Activated naive CD4-positive, alpha-beta T cell treated with anti-CD3 and anti-CD28 coated beads, Interleukin-2, amount 10 ng/mL, durations not matched to agents 7 days and 5 days (primary cell): ENCODE measurements at regions not wholly inside any gene's neighbourhood (a gene's known extent, or its start where the extent isn't known, plus 50 kb on each side); places are given as distances from the start of the nearest gene placed in this dataset.

ENCODE experiments used
- CTCF ChIA-PET: fragments of 350-600 bp; sonication (Branson Sonifier 250); formaldehyde crosslinking; loops from one replicate; lab custom pipeline; 2021; ENCODE audit warnings: antibody characterized with exemption; lab: Charles Lee
- DNase-seq: peaks from one replicate; pipeline ENCODE4 v3.0.0-alpha.2; 2020
- H3K27ac Mint-ChIP-seq: one replicate; pipeline ENCODE4 v1.8.0; 2021; ENCODE audit warnings: mild to moderate bottlenecking, moderate library complexity, mixed read lengths
- H3K27me3 Mint-ChIP-seq: one replicate; pipeline ENCODE4 v1.8.0; 2021; ENCODE audit warnings: mild to moderate bottlenecking, mixed read lengths
- H3K36me3 Mint-ChIP-seq: one replicate; pipeline ENCODE4 v1.8.0; 2021; ENCODE audit warnings: mixed read lengths
- H3K4me1 Mint-ChIP-seq: one replicate; pipeline ENCODE4 v1.8.0; 2021; ENCODE audit warnings: mixed read lengths
- H3K4me3 Mint-ChIP-seq: one replicate; pipeline ENCODE4 v1.8.0; 2021; ENCODE audit warnings: mild to moderate bottlenecking, moderate library complexity, mixed read lengths
- H3K9me3 Mint-ChIP-seq: one replicate; pipeline ENCODE4 v1.8.0; 2021; ENCODE audit warnings: mixed read lengths

DNA sequence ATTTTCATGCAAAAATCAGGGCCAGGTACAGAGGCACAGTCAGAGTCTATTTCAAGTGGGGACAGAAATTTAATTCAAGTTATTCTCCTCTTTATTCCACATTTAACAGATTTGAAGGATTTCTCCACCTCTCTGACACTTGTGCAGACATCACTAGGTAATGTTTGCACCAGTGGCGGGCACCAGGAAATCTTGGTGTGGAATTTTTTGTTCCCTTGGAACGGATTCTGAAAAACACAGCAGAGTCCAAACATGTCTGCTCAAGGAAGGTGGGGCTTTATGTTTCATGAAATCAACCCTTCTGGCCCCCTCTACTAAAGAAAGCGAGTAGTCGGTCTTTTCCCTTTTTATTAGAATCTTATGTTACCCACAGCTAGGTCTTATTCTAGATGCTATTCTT is 271.2 kb upstream of the MDFIC2 start:
- H3K9me3 Mint-ChIP-seq = no peaks in the 10 kb centered on the region
- H3K27ac Mint-ChIP-seq = no peak overlapping the region
- DNase-seq = no peak
- no peaks in the 10 kb centered on the region for H3K4me1 Mint-ChIP-seq
- H3K36me3 Mint-ChIP-seq = no peaks in the 10 kb centered on the region
- CTCF ChIA-PET = no interaction called here
- no peaks in the 10 kb centered on the region for H3K27me3 Mint-ChIP-seq
- H3K4me3 Mint-ChIP-seq = no peak overlapping the region

DNA sequence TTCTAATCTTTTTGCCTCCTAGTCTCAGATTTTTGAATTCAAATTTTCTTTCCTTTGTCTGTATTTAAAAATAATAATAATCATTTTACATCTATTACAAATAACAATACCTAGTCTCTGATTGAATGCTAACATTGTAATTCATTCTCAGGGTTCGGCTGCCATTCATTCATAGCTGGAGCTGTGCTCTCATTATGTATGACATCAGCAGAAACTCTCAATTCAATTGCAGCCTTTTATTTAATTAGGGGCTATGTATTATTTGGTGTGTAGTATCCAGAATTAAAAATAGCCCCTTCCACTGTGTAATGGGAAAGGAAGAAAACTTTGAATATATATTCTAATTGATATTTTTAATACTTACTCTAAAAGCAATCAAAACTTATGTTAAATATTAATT is 270.4 kb upstream of the MDFIC2 start:
- DNase-seq = no peak
- CTCF ChIA-PET = no interaction called here
- H3K9me3 Mint-ChIP-seq = no peaks in the 10 kb centered on the region

DNA sequence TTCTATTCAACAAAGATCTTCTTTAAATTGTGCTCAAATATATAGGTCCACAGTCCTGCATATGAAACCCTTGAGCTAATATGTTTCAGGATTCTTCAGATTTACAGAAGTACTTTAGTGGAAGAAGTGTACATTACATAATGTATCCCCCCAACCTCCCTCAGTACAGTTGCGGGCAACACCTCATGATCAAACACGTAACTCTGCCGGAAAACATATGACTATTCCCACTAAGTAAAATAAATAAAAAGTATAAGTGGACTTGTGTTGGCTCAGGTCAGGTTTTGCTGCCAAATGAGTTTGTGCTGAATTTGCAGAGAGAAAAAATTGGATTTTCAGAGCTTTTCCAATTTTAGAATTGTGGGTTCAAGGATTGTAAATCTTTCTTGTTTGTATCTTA is 267.6 kb upstream of the MDFIC2 start:
- no peak overlapping the region for H3K4me3 Mint-ChIP-seq
- CTCF ChIA-PET = no interaction called here
- H3K27me3 Mint-ChIP-seq = no peaks in the 10 kb centered on the region
- no peak overlapping the region for H3K27ac Mint-ChIP-seq
- no peaks in the 10 kb centered on the region for H3K4me1 Mint-ChIP-seq
- no peaks in the 10 kb centered on the region for H3K9me3 Mint-ChIP-seq
- no peaks in the 10 kb centered on the region for H3K36me3 Mint-ChIP-seq
- no peak for DNase-seq

More for the DNA sequence above, 270.4 kb upstream of the MDFIC2 start:
- no peak overlapping the region for H3K27ac Mint-ChIP-seq
- H3K27me3 Mint-ChIP-seq = no peaks in the 10 kb centered on the region
- no peaks in the 10 kb centered on the region for H3K4me1 Mint-ChIP-seq
- H3K4me3 Mint-ChIP-seq = no peak overlapping the region
- no peaks in the 10 kb centered on the region for H3K36me3 Mint-ChIP-seq

DNA sequence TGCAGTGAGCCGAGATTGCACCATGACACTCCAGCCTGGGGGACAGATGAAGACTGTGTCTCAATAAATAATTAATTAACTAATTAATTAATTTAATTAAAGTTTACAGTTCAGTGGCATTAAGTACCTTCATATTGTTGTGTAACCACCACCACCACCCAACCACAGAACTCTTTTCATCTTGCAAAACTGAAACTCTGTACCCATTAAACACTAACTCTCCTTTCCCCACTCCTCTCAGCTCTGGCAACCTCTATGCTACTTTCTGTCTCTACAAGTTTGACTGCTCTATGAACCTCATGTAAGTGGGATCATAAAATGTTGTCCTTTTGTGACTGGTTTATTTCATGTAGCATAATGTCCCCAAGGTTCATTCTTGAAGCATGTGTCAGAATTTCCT is 259.3 kb upstream of the MDFIC2 start:
- CTCF ChIA-PET = no interaction called here
- H3K4me1 Mint-ChIP-seq = no peaks in the 10 kb centered on the region
- DNase-seq = no peak
- H3K27ac Mint-ChIP-seq = no peak overlapping the region
- peaks cover 2% of the 10 kb centered on the region for H3K9me3 Mint-ChIP-seq
- H3K36me3 Mint-ChIP-seq = no peaks in the 10 kb centered on the region
- no peak overlapping the region for H3K4me3 Mint-ChIP-seq
- H3K27me3 Mint-ChIP-seq = no peaks in the 10 kb centered on the region

DNA sequence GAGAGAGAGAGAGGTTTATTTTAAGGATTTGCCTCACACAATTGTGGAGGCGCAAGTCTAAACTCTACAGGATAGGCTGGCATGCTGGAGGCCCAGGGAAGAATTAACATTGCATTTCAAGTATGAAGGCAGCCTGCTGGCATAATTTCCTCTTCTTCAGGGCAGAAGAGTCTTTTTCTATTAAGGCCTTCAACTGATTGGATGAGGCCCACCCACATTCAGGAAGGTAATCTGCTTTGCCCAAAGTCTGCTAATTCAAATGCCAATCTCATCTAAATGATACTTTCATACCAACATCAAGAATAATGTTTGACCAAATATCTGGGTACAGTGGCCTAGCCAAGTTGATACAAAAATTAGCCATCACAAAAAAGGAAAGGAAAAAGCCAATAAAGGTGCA is 258.1 kb upstream of the MDFIC2 start:
- DNase-seq = no peak
- Mint-ChIP-seq H3K27ac (no peak overlapping the region), H3K4me3 (no peak overlapping the region), H3K27me3 (no peaks in the 10 kb centered on the region), H3K36me3 (no peaks in the 10 kb centered on the region), H3K4me1 (no peaks in the 10 kb centered on the region), H3K9me3 (peaks cover 2% of the 10 kb centered on the region)
- CTCF ChIA-PET = no interaction called here

DNA sequence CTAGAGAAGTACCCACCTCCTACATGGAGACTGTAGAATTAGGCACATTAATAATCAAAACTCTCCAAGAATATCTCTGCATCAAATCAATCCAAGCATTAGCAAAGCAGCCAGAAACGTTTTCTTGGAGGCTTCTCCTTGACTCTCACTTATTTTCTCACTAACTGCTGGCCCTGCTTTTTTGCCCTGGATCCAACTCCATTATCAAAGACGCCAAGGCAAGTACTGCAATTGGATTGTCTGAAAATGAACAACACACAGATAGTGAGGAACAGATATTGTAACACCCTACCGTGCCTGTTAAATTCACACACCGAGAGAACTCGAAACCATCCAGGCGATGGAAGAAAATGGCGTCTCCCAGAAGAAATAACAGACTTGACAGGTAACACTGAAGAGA is 256.2 kb upstream of the MDFIC2 start:
- Mint-ChIP-seq H3K27me3 (peaks cover 8% of the 10 kb centered on the region), H3K4me3 (no peak overlapping the region), H3K9me3 (peaks cover 2% of the 10 kb centered on the region), H3K36me3 (no peaks in the 10 kb centered on the region), H3K4me1 (no peaks in the 10 kb centered on the region), H3K27ac (no peak overlapping the region)
- DNase-seq = no peak
- CTCF ChIA-PET = no interaction called here

DNA sequence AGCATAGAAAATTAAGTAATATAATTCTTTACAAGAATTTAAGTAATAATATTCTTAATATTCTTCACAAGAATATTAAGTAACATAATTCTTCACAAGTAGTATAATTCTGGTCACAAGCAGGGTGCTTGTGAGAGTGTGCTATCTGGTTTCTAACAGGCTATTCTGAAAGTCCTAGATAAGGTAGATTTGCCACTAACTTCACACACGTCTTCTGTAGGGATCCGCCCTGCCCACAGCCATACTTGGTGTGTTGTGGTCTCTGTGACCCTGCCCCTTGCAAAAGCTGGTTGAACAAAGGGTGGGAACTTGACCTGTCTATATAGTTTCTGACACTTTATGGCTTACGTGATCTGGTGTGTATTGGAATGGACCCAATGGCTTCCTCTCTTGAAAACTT is 253.4 kb upstream of the MDFIC2 start:
- Mint-ChIP-seq H3K27me3 (peaks cover 13% of the 10 kb centered on the region), H3K9me3 (peaks cover 2% of the 10 kb centered on the region), H3K36me3 (no peaks in the 10 kb centered on the region), H3K4me3 (no peak overlapping the region), H3K4me1 (no peaks in the 10 kb centered on the region), H3K27ac (no peak overlapping the region)
- DNase-seq = no peak
- CTCF ChIA-PET = no interaction called here

DNA sequence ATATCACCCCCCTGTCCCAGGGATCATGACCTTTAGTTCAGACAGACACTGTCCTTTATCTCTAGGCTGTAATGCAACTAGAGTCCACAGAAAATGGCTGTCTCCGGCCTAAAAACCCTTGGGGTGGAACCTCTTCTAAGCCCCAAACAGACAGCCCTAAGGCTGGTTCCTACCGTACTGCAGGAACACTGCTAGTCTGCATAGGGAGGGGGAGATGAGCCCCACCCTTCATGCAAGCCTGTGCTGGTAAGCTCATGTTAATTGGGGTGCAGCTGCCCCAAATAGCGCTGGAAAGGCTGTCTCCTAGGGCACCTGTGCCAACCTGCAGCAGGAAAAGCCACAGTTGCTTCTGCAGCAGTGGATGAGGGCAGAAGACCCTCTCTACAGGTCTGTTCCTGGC is 252.1 kb upstream of the MDFIC2 start:
- DNase-seq = no peak
- CTCF ChIA-PET = no interaction called here
- Mint-ChIP-seq H3K36me3 (no peaks in the 10 kb centered on the region), H3K9me3 (no peaks in the 10 kb centered on the region), H3K27ac (no peak overlapping the region), H3K27me3 (peaks cover 16% of the 10 kb centered on the region), H3K4me3 (no peak overlapping the region), H3K4me1 (no peaks in the 10 kb centered on the region)

DNA sequence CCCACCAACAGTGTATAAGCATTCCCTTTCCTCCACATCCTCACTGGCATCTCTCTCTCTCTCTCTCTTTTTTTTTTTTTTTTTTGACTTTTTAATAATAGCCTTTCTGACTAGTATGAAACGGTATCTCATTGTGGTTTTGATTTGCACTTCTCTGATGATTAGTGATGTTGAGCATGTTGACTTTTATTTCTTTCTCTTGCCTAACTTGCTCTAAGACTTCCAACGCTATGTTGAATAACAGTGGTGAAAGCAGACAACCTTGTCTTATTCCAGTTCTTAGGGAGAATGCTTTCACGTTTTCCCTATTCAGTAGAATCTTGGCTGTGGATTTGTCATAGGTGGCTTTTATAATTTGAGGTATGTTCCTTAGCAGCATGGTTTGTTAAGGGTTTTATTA is 249.4 kb upstream of the MDFIC2 start:
- H3K36me3 Mint-ChIP-seq = no peaks in the 10 kb centered on the region
- no peak overlapping the region for H3K27ac Mint-ChIP-seq
- H3K9me3 Mint-ChIP-seq = no peaks in the 10 kb centered on the region
- H3K4me1 Mint-ChIP-seq = no peaks in the 10 kb centered on the region
- DNase-seq = no peak
- CTCF ChIA-PET = no interaction called here
- no peak overlapping the region for H3K4me3 Mint-ChIP-seq
- H3K27me3 Mint-ChIP-seq = peaks cover 16% of the 10 kb centered on the region

DNA sequence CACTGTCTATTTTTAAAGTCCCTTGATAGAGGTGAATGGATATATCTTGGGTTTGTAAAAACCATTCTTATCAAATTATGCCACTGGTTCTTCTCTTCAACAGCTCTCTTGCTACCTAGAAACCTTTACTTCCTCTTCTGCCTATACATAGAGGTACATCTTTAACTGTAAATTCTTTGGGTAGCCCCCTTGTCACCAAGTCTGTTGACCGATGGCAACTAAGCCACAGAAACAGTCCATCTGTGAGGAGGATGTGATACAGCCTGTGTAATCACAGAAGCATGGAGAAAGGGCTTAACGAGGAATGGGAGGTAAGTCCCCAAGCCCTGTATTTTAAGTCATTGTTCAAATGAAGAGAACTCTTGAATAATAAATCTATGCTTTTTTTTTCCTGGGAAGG is 246.5 kb upstream of the MDFIC2 start:
- Mint-ChIP-seq H3K9me3 (no peaks in the 10 kb centered on the region), H3K4me1 (no peaks in the 10 kb centered on the region), H3K36me3 (no peaks in the 10 kb centered on the region), H3K27ac (no peak overlapping the region), H3K4me3 (no peak overlapping the region), H3K27me3 (peaks cover 8% of the 10 kb centered on the region)
- CTCF ChIA-PET = interaction anchor here (2.0 kb wide), 1 partner anchor 8 kb away, joined by 6 read pairs; no protein-coding TSS in a partner anchor
- no peak for DNase-seq

DNA sequence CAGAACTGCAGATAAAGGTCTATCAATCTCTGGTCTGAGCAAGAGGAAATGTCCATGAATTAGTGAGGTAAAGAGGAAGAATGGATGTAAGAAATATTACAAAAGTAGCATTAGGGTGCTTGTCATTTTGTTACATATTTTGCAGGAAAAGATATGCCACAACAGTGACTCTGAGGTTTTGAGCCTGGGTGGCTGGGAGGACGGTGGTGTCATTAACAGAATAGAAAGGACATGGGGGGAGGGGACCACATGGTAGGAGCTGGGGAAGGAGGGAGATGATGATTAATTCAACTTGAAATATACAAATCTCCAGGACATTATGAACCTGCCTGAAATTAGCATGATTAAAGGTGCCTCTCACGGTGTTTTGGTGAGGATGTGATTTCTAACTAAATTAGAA is 245.5 kb upstream of the MDFIC2 start:
- Mint-ChIP-seq H3K27me3 (peaks cover 7% of the 10 kb centered on the region), H3K4me3 (no peak overlapping the region), H3K9me3 (no peaks in the 10 kb centered on the region), H3K4me1 (no peaks in the 10 kb centered on the region), H3K36me3 (no peaks in the 10 kb centered on the region), H3K27ac (no peak overlapping the region)
- no peak for DNase-seq
- CTCF ChIA-PET = no interaction called here

DNA sequence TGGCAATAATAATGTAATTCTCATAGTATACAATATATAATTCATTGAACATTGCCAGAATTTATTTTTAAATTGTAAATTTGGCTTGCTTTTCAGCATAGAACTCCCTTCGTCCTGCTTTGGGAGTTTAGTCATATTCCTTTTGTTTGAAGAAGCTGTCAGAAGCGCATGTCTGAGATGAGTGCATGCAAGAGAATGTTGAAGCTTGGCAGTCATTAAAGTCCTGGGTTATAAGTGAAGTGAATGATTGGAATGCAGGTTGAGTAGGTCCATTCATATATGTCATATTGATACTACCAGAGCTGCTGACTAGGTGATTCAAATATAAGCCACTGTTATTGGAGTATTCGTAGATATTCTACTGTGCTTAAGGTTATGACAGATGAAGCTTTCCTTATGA is 243.6 kb upstream of the MDFIC2 start:
- CTCF ChIA-PET = no interaction called here
- DNase-seq = no peak
- no peaks in the 10 kb centered on the region for H3K36me3 Mint-ChIP-seq
- no peaks in the 10 kb centered on the region for H3K9me3 Mint-ChIP-seq
- no peak overlapping the region for H3K4me3 Mint-ChIP-seq
- H3K27me3 Mint-ChIP-seq = peaks cover 3% of the 10 kb centered on the region
- no peaks in the 10 kb centered on the region for H3K4me1 Mint-ChIP-seq
- no peak overlapping the region for H3K27ac Mint-ChIP-seq

DNA sequence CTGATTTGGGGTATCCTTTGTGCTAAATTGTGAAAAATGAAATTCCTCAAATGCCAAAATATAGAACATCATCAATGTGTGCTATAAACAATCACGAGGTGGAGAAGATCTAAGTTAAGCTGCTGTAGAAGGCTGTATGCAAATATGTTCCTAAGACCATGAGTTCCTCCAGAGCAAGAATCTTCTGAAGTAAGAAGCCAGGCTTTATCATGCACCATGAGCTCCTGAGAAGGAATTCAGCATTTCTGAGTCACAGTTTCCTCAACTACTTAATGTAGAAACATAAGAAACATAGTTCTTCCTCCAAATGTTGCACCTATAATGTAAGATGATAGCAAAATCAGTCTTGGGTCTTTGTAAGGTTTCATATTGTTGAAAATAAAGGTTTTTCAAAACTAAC is 241.7 kb upstream of the MDFIC2 start:
- Mint-ChIP-seq H3K27me3 (peaks cover 9% of the 10 kb centered on the region), H3K9me3 (no peaks in the 10 kb centered on the region), H3K36me3 (no peaks in the 10 kb centered on the region), H3K27ac (no peak overlapping the region), H3K4me1 (no peaks in the 10 kb centered on the region), H3K4me3 (no peak overlapping the region)
- CTCF ChIA-PET = interaction anchor here (1.1 to 1.4 kb wide), 2 partner anchors 517 to 1032 kb away, joined by 3 to 4 read pairs; no protein-coding TSS in a partner anchor
- no peak for DNase-seq

DNA sequence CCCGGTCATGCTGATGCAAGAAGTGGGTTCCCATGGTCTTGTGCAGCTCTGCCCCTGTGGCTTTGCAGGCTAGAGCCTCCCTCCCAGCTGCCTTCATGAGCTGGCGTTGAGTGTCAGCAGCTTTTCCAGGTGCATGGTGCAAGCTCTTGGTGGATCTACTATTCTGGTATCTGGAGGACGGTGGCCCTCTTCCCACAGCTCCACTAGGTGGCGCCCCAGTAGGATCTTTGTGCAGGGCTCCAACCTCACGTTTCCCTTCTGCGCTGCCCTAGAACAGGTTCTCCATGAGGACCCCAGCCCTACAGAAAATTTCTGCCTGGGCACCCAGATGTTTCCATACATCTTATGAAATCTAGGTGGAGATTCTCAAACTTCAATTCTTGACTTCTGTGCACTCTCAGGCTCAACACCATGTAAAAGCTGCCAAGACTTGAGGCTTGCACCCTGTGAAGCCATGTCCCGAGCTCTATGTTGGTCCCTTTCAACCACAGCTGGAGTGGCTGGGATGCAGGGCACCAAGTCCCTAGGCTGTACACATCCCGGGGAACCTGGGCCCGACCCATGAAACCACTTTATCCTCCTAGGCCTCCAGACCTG is 238.4 kb upstream of the MDFIC2 start:
- no peaks in the 10 kb centered on the region for H3K36me3 Mint-ChIP-seq
- peak; percentile 79 for DNase-seq
- H3K4me1 Mint-ChIP-seq = no peaks in the 10 kb centered on the region
- no peak overlapping the region for H3K4me3 Mint-ChIP-seq
- H3K27me3 Mint-ChIP-seq = peaks cover 13% of the 10 kb centered on the region
- no peaks in the 10 kb centered on the region for H3K9me3 Mint-ChIP-seq
- H3K27ac Mint-ChIP-seq = no peak overlapping the region
- CTCF ChIA-PET = interaction anchor here (0.6 to 2.0 kb wide), 22 partner anchors 9 to 1098 kb away, joined by 3 to 22 read pairs (median 4); no protein-coding TSS in a partner anchor

DNA sequence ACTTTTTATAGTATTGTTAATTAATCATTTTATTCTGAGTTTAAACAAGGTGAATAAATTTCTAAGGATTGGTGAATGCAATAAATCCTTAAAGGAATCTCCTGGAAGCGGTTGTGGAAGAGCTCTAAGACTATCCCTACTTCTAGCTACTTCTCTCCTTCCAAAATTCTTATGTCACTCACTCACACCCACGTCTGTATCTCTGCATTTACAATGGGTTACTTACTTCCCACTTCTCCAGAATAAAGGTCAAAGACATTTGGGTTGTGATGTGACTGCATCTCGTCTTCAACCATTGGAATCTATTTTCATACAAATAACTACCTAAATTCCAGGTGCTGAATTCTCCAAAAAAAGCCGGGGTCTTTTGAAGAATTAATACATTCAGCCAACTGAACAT is 234.2 kb upstream of the MDFIC2 start:
- H3K4me1 Mint-ChIP-seq = no peaks in the 10 kb centered on the region
- peaks cover 24% of the 10 kb centered on the region for H3K27me3 Mint-ChIP-seq
- H3K4me3 Mint-ChIP-seq = no peak overlapping the region
- CTCF ChIA-PET = no interaction called here
- DNase-seq = no peak
- no peaks in the 10 kb centered on the region for H3K36me3 Mint-ChIP-seq
- no peak overlapping the region for H3K27ac Mint-ChIP-seq
- H3K9me3 Mint-ChIP-seq = no peaks in the 10 kb centered on the region
